H4 (cell line): ENCODE measurements at regions not wholly inside any gene's neighbourhood (a gene's known extent, or its start where the extent isn't known, plus 50 kb on each side); places are given as distances from the start of the nearest gene placed in this dataset.

Experiments
- DNase-seq: peaks from one replicate; pipeline ENCODE4 v3.0.0-alpha.2; 2015; ENCODE audit warnings: low spot score

GRCh38 chr20:4303136-4303535 lies 54.0 kb upstream of the ADRA1D start:
- DNase-seq: no peak

DNA sequence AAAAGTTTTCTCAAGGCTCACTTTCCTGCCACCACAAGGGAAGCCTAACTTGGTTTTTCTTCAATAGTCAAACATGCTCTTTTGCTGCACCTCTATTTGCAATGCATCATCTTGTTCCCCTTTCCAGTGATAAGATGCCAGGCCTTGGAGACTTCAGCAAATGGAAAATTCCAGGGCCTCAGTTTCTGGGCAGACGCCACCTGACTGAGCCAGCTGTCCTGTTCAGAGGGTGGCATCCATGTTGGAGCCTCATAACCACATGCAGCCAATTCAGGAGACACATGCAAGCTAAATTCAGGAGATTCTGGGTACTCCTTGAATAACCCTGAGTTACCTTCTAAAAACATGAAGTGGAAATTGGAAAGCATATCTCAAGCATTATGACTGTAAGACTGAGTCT lies 51.8 kb upstream of the ADRA1D start:
- no peak for DNase-seq

DNA sequence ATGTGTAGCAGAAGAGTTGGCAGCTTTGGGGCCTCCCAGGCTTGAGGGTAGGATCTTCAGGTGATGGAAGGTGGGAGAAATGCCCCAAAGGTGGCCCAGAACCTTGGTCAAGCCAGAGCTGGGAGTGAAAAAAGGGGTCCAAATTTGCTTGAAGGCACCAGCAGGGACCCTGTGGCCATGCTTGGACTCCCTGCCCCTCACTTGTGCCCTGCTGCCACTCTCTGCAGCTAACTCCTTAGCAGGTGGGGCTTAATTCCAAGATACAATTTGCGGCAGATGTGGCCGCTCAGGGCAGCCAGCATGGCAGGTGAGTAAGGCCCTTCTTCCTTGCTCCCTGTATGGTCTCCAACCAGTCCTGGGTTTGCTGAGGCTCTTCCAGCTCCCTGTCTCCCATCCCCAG lies 51.3 kb upstream of the ADRA1D start:
- no peak for DNase-seq

DNA sequence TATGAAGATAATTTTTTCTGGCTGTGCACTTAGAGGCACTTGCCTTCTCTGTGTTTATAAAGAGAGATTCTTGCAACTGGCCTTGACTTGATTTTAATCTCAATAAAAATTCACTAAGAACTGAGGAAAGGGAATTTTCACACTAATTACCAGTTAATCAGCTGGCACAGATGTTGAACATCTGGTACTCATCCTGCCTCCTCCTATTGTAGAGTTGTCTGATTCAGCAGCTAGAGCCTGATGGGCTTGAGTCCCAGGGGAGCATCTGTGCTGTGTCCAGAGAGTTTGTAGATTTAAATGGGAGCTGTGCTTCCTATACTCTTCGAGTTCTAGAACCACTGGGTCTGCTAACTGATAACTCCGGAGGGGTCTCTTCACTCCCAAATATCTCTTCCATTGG lies 50.7 kb upstream of the ADRA1D start:
- no peak for DNase-seq

DNA sequence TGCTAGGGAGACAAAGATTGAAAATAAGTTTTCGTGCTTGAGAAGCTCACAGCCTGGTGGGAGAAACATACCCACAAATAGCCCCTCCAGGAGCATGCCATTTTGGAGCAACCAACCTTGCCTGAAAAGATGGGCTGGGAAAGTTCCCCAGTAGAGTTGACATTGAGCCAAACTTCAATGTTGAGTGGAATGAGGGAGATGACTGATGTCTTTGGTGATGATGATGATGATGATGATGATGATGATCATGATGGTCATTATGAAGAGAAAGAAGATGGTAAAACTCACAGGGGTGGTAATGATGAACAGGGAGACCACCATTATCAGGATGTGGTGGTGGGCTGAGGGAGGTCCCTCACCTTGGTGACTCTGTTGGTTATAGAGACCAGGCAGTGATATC lies 50.1 kb upstream of the ADRA1D start:
- no peak for DNase-seq
